ENCODE measurements at regions not wholly inside any gene's neighbourhood (a gene's known extent, or its start where the extent isn't known, plus 50 kb on each side); places are given as distances from the start of the nearest gene placed in this dataset.

DNA sequence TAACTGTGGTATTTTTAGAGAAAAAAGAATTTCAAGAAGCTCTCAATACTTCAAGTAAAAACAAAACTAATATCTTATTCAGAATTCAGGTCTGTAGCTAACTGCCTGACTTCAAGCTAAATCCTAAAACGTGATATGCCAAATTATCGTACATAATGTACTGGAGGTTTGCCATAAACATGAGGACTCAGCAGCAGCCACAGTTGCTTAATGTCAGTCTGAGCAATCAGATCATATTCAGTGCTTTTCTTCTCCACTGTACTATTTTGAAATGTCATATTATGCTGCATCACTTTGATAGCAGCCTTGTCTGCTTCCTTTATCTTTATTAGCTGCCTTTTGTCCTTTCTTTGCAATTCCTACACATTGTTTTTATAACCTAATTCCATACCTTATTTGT lies 265.1 kb upstream of the EDNRB start:
- no peak for TF ChIP-seq EZH2 (optimal IDR thresholded peaks at IDR 0.05; ENCODE audit: low read depth, low read length)
- TF ChIP-seq, protein P1, sequence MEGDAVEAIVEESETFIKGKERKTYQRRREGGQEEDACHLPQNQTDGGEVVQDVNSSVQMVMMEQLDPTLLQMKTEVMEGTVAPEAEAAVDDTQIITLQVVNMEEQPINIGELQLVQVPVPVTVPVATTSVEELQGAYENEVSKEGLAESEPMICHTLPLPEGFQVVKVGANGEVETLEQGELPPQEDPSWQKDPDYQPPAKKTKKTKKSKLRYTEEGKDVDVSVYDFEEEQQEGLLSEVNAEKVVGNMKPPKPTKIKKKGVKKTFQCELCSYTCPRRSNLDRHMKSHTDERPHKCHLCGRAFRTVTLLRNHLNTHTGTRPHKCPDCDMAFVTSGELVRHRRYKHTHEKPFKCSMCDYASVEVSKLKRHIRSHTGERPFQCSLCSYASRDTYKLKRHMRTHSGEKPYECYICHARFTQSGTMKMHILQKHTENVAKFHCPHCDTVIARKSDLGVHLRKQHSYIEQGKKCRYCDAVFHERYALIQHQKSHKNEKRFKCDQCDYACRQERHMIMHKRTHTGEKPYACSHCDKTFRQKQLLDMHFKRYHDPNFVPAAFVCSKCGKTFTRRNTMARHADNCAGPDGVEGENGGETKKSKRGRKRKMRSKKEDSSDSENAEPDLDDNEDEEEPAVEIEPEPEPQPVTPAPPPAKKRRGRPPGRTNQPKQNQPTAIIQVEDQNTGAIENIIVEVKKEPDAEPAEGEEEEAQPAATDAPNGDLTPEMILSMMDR (IDR thresholded peaks at IDR 0.05; ENCODE audit: low read length), result no peak
- TF ChIP-seq EZH2phosphoT487 (IDR thresholded peaks at IDR 0.05; ENCODE audit: low read length), result no peak

Measured in MM.1S (cell line).